ENCODE measurements at regions not wholly inside any gene's neighbourhood (a gene's known extent, or its start where the extent isn't known, plus 50 kb on each side); places are given as distances from the start of the nearest gene placed in this dataset.
"Not testable (repeated sequence)": the region's sequence is repeated elsewhere in the genome, so short reads cannot be mapped to it uniquely, and the experiment has no call there.

DNA sequence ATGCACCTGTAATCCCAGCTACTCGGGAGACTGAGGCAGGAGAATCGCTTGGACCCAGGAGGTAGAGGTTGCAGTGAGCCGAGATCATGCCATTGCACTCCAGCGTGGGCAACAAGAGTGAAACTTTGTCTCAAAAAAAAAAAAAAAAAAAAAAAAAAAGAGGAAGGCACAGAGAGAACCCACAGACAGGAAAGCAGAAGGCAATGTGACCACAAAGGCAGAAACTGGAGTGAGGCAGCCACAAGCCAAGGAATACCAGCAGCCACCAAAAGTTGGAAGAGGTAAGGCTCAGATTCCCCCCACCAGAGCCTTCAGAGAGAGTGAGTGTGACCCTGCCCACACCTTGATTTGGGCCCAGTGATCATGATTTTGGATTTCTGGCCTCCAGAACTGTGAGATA, 54.7 kb upstream of the E2F3 start:
- not testable (repeated sequence) for DNase-seq

DNA sequence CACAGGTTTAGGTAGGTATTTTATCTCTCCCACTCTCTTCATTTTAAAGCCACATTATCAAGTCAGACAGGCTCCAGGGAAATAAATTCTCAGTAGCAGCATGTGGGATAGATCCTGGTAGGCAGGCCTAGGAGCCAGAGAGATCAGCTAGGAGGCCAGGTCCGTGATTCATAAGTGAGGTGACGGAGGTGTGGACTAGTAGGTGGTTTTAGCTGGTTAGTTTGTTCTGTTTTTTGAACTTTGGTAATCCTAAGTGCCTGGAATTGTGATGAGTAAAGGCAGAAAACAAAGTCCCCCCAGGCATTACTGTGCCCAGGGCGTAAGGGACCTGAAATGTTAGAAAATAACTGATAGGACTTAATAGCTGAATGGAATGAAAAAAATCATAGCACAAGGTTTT, 53.6 kb upstream of the E2F3 start:
- no peak for DNase-seq

DNA sequence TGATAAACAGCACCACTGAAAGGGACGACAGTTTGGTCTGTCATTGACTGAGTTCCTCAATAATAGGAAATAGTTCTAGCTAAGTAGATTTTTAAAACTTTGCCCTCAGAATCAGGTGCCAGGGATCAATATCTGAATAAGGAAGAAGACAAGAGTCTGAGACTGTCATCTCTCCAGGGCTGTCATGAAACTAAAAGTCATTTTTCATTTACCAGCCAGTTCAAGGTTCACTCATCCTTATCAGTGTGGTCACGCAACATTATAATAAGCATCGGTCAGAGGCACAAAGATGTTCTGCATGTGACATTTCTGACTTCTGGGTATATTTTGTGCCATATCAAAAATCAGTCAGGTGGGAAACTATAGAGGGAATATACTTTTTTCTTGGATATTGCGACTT, 52.5 kb upstream of the E2F3 start:
- no peak for DNase-seq

DNA sequence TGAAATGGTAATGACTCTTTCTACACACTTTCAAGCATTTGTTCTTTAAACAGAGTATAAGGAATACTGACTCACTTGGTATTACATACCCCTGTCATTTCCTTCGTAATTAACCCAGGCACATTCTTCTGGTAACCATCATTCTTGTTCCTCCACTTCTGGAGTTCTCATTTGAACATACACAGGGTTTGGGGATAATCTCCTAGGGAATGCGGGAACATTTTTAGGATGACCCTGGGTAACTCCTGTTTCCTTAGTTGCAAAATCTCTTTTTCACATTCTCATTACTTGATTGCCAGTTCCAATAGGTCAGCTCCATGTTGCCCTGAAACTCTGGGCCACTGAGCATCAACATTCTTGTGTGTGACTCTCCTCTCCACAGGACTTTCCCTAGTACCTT, 51.5 kb upstream of the E2F3 start:
- no peak for DNase-seq

DNA sequence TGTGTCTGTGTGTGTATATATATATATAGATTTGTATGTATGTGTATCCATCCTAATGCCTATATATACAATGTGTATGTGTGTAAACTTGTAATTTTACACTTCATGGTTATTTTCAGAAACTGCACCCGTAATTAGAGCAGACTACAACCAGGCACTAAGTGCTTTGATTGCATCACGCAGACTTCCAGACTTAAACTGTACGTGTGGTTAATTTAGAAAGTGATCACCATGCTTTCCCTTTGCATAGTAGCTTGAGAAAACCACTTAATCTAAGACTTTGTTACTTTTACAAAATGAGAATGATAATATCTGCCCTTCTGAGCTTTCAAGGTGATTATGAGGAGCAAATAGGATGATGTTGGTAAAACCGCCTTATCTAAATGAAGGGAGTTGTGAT, 50.1 kb upstream of the E2F3 start:
- DNase-seq, result no peak
